ENCODE measurements at regions not wholly inside any gene's neighbourhood (a gene's known extent, or its start where the extent isn't known, plus 50 kb on each side); places are given as distances from the start of the nearest gene placed in this dataset.

DNA sequence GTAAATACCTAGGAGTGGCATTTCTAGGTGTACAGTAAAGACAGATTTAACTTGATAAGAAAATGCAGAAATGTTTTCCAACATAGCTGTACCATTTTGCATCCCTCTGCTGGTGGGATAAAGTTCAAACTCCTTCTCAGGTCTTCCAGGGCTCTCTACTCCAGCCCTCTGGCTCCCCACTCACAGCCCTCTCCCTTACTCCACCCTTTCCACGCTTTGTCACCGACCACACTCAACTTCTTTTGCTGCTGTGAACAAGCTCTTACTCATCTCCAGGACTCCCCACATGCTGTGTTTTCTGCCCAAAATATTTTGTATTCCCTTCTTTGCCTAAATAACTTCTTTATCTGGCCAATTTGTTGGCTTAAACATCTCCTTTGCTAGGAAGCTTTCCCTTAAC, 90.6 kb upstream of the OSMR start:
- H3K4me3 ChIP-seq (ENCODE audit: low read depth, low read length), result no peak overlapping the region
- CTCF ChIA-PET, result interaction anchor here (0.6 to 1.7 kb wide), 6 partner anchors 10 to 313 kb away, joined by 3 to 6 read pairs (median 4); no protein-coding TSS in a partner anchor
- POLR2A ChIA-PET, result no interaction called here

DNA sequence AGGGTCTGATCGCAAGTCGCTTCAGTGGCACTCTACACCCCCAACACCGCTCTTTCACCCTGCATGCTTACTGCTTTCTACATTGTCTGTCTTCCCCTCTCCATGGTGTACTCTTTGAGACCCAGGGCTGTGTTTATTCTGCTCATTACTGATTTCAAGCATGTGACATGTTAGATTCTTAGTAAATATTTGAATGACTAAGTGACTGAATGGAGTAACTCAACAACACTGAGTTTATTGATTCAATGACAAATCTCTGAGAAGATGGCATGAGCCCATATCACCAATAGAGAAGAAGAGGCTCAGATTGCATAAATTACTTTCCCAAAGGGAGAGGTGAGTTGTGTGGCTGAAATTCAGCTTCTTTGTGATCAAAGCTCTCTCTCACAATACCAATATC, 89.7 kb upstream of the OSMR start:
- Histone ChIP-seq H3K27ac (ENCODE audit: extremely low read depth, low read depth, low read length) (no peak overlapping the region), H3K4me3 (ENCODE audit: low read depth, low read length) (no peak overlapping the region), H3K4me1 (ENCODE audit: control insufficient read depth, insufficient read depth, low read length) (no peaks in the 10 kb centered on the region), H3K9me3 (ENCODE audit: control insufficient read depth, insufficient read depth, low read depth, low read length) (no peaks in the 10 kb centered on the region), H3K36me3 (ENCODE audit: control insufficient read depth in 2 of 2, insufficient read depth in 1 of 2, low read length in 2 of 2) (no peaks in the 10 kb centered on the region)
- ChIA-PET POLR2A (no interaction called here), CTCF (no interaction called here)
- no peak for TF ChIP-seq ZNF510 (tag by site-specific recombination; IDR thresholded peaks at IDR 0.05; ENCODE audit: insufficient replicate concordance)
- no peak for TF ChIP-seq ZNF112 (tag by site-specific recombination; IDR thresholded peaks at IDR 0.05)
- TF ChIP-seq ZNF223 (tag by site-specific recombination; IDR thresholded peaks at IDR 0.05), result no peak
- TF ChIP-seq SCRT2 (tag by site-specific recombination; IDR thresholded peaks at IDR 0.05), result no peak
- TF ChIP-seq ZNF791 (tag by site-specific recombination; IDR thresholded peaks at IDR 0.05), result no peak
- no peak for TF ChIP-seq ZNF777 (tag by site-specific recombination; IDR thresholded peaks at IDR 0.05; ENCODE audit: borderline replicate concordance)

More for the DNA sequence above, 90.6 kb upstream of the OSMR start:
- no peak for TF ChIP-seq SETDB1 (IDR thresholded peaks at IDR 0.05; ENCODE audit: insufficient read length, low read length)
- no peak for TF ChIP-seq ZNF473 (tag by site-specific recombination; IDR thresholded peaks at IDR 0.05)
- no peak for TF ChIP-seq ZNF426 (tag by site-specific recombination; IDR thresholded peaks at IDR 0.05)
- no peak for TF ChIP-seq KLF8 (tag by site-specific recombination; IDR thresholded peaks at IDR 0.05)
- TF ChIP-seq ZNF843 (tag by site-specific recombination; IDR thresholded peaks at IDR 0.05), result no peak
- no peak for TF ChIP-seq ZBTB11 (tag by site-specific recombination; conservative IDR thresholded peaks at IDR 0.05; ENCODE audit: low read depth)
- TF ChIP-seq, protein P1, sequence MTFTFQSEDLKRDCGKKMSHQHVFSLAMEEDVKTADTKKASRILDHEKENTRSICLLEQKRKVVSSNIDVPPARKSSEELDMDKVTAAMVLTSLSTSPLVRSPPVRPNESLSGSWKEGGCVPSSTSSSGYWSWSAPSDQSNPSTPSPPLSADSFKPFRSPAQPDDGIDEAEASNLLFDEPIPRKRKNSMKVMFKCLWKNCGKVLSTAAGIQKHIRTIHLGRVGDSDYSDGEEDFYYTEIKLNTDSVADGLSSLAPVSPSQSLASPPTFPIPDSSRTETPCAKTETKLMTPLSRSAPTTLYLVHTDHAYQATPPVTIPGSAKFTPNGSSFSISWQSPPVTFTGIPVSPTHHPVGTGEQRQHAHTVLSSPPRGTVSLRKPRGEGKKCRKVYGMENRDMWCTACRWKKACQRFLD (tag by site-specific recombination; IDR thresholded peaks at IDR 0.05), result no peak
- no peak for TF ChIP-seq ZNF777 (tag by site-specific recombination; IDR thresholded peaks at IDR 0.05; ENCODE audit: borderline replicate concordance)
- TF ChIP-seq ZNF747 (tag by site-specific recombination; IDR thresholded peaks at IDR 0.05), result no peak
- no peak for TF ChIP-seq ZSCAN18 (tag by site-specific recombination; IDR thresholded peaks at IDR 0.05)
- Histone ChIP-seq H3K9me3 (ENCODE audit: control insufficient read depth, insufficient read depth, low read depth, low read length) (no peaks in the 10 kb centered on the region), H3K4me1 (ENCODE audit: control insufficient read depth, insufficient read depth, low read length) (no peaks in the 10 kb centered on the region), H3K36me3 (ENCODE audit: control insufficient read depth in 2 of 2, insufficient read depth in 1 of 2, low read length in 2 of 2) (no peaks in the 10 kb centered on the region), H3K27ac (ENCODE audit: extremely low read depth, low read depth, low read length) (no peak overlapping the region)

DNA sequence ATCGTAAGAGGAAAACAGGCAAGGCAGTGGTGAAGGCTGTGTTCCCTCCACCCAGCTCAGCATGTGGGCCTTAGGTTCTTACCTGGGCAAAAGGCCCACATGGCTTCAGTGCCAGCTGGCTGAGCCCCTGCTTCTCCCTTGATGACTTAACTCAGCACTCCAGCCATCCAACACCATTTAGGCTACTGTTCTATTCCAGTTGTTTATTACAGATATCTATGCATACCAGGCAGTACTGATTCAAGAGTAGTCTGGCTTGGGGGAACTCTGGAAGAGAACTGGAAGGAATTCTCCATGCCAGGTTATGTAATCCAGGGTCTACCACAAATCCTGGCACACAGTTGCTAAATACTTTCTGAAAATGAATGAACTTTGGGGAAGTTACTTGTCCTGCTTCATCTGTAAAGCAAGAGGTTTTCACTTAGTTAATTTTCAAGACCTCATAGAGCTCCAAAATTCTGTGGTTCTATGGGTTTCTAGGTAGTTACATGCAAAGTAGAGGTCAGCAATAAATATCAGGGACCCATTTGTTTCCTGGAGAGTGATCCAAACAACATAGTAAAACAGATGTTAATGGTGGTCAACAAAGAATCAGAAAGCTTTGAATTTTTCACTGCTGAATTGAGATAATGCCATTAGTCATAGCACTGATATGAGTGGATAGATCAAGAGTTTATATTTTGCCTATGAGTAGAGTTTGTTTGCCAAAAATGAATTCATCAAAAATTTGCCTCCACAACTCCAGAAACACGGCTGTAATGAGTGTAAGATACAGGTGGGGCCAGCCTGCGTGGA, 88.2 kb upstream of the OSMR start:
- no peak overlapping the region for H3K27ac ChIP-seq (ENCODE audit: extremely low read depth, low read depth, low read length)
- no peak overlapping the region for H3K4me3 ChIP-seq (ENCODE audit: low read depth, low read length)
- H3K9me3 ChIP-seq (ENCODE audit: control insufficient read depth, insufficient read depth, low read depth, low read length), result no peaks in the 10 kb centered on the region
- no peaks in the 10 kb centered on the region for H3K36me3 ChIP-seq (ENCODE audit: control insufficient read depth in 2 of 2, insufficient read depth in 1 of 2, low read length in 2 of 2)
- H3K4me1 ChIP-seq (ENCODE audit: control insufficient read depth, insufficient read depth, low read length), result no peaks in the 10 kb centered on the region
- POLR2A ChIA-PET, result no interaction called here
- CTCF ChIA-PET, result no interaction called here
- TF ChIP-seq ZNF776 (tag by site-specific recombination; IDR thresholded peaks at IDR 0.05; ENCODE audit: borderline replicate concordance), result no peak
- TF ChIP-seq SP3 (tag by site-specific recombination; IDR thresholded peaks at IDR 0.05), result no peak
- no peak for TF ChIP-seq ZNF394 (tag by site-specific recombination; IDR thresholded peaks at IDR 0.05; ENCODE audit: borderline replicate concordance)
- no peak for TF ChIP-seq ZNF433 (tag by site-specific recombination; IDR thresholded peaks at IDR 0.05; ENCODE audit: low read depth)
- no peak for TF ChIP-seq BCL11B (tag by site-specific recombination; IDR thresholded peaks at IDR 0.05; ENCODE audit: low read depth)
- TF ChIP-seq ZNF530 (tag by site-specific recombination; IDR thresholded peaks at IDR 0.05; ENCODE audit: low read depth), result no peak
- TF ChIP-seq ZNF513 (tag by site-specific recombination; IDR thresholded peaks at IDR 0.05), result no peak
